GM06990 (cell line): ENCODE measurements at regions not wholly inside any gene's neighbourhood (a gene's known extent, or its start where the extent isn't known, plus 50 kb on each side); places are given as distances from the start of the nearest gene placed in this dataset.
A peak's percentile ranks its signal among the peaks of the same experiment; 100 is the strongest.

Experiments used
- DNase-seq: peaks from one replicate; pipeline ENCODE4 v3.0.0-alpha.2; 2011; ENCODE audit not compliant: insufficient read length; ENCODE audit errors: extremely low read depth
- H3K27me3 ChIP-seq: replicated peaks from 2 replicates; pipeline ENCODE4 v1.6.0; 2011; ENCODE audit warnings: low read length; ENCODE audit not compliant: control insufficient read depth, insufficient read depth
- H3K36me3 ChIP-seq: 2 replicates; pipeline ENCODE4 v1.5.1; 2011; ENCODE audit warnings: low read length; ENCODE audit not compliant: control insufficient read depth, insufficient read depth
- H3K4me3 ChIP-seq: replicated peaks from 2 replicates; pipeline ENCODE4 v1.5.1; 2011; ENCODE audit warnings: low read depth, mild to moderate bottlenecking, control low read depth, low read length
- TF ChIP-seq, protein P1 (sequence below): IDR thresholded peaks from 2 replicates; pipeline ENCODE4 v1.5.1; 2011; ENCODE audit warnings: low read length, control low read depth, mild to moderate bottlenecking, inconsistent platforms; ENCODE audit not compliant: insufficient read depth, poor library complexity, severe bottlenecking

DNA sequence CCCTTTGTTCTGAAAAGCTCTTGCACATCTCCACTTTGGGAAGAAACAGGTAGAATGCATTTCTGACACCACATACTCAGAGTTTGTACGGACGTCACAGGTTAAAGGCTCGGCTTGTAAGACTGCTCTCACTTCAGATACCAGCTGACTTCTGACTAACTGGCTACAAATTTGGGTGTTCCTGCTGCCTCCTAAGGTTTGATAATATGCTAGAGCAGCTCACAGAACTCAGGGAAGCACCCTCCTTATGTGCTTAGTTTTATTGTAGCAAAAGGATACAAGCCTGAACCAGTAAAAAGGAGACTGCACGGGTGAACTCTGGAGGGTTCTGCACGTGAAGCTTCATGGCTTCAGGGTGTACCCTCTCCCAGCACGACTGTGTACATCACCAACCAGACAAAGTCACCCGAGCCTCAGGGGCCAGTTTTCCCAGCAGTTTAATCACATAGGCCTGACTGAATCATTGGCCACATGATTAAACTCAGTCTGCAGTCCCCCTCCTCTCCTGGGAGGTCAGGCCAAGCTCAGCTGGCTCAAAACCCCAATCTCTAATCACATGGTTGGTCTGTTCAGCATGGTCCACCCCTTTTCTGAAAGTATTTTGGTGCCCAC, 749.5 kb upstream of the RAB6C start:
- DNase-seq: no peak
- H3K4me3 ChIP-seq: no peak overlapping the region
- TF ChIP-seq, protein P1, sequence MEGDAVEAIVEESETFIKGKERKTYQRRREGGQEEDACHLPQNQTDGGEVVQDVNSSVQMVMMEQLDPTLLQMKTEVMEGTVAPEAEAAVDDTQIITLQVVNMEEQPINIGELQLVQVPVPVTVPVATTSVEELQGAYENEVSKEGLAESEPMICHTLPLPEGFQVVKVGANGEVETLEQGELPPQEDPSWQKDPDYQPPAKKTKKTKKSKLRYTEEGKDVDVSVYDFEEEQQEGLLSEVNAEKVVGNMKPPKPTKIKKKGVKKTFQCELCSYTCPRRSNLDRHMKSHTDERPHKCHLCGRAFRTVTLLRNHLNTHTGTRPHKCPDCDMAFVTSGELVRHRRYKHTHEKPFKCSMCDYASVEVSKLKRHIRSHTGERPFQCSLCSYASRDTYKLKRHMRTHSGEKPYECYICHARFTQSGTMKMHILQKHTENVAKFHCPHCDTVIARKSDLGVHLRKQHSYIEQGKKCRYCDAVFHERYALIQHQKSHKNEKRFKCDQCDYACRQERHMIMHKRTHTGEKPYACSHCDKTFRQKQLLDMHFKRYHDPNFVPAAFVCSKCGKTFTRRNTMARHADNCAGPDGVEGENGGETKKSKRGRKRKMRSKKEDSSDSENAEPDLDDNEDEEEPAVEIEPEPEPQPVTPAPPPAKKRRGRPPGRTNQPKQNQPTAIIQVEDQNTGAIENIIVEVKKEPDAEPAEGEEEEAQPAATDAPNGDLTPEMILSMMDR: no peak
- no peaks in the 10 kb centered on the region for H3K36me3 ChIP-seq
- H3K27me3 ChIP-seq: no peaks in the 10 kb centered on the region

DNA sequence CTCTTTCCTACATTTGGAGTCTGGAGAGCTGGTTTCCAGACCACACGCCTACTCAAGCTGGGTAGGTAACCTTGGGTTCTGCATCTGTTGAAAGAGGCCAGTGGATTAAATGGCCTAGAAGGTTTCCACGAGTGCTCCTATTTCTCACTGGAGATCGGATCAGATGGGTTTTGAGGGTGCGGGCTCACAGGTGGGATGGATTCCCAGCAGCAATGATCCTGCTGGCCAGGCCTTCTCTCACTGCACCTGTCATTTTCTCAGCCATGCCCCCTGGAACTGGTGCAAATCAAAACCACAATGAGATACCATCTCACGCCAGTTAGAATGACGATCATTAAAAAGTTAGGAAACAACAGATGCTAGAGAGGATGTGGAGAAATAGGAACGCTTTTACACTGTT, 747.5 kb upstream of the RAB6C start:
- Histone ChIP-seq H3K27me3 (no peaks in the 10 kb centered on the region), H3K4me3 (no peak overlapping the region), H3K36me3 (no peaks in the 10 kb centered on the region)
- TF ChIP-seq, protein P1: no peak
- no peak for DNase-seq

DNA sequence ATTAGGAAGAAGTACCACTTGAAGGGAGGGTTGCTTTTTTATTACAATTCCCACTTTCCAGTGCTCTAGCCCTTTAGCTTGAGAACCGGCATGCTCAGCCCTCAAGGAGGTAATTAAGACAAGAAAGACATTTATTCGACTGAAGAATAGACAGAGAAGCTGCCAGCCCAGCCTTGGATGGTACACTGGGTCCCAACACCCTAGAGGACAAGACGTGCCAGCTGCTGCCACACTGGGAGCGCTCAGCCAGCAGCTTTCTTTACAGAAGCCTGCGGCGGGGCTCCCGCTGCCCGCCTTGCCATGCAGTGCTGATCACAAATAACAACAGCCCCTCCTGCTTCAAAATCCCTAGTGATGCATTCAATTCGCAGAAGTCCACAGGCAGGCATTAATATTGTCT, 746.3 kb upstream of the RAB6C start:
- Histone ChIP-seq H3K4me3 (no peak overlapping the region), H3K36me3 (no peaks in the 10 kb centered on the region), H3K27me3 (no peaks in the 10 kb centered on the region)
- TF ChIP-seq, protein P1: no peak
- no peak for DNase-seq

DNA sequence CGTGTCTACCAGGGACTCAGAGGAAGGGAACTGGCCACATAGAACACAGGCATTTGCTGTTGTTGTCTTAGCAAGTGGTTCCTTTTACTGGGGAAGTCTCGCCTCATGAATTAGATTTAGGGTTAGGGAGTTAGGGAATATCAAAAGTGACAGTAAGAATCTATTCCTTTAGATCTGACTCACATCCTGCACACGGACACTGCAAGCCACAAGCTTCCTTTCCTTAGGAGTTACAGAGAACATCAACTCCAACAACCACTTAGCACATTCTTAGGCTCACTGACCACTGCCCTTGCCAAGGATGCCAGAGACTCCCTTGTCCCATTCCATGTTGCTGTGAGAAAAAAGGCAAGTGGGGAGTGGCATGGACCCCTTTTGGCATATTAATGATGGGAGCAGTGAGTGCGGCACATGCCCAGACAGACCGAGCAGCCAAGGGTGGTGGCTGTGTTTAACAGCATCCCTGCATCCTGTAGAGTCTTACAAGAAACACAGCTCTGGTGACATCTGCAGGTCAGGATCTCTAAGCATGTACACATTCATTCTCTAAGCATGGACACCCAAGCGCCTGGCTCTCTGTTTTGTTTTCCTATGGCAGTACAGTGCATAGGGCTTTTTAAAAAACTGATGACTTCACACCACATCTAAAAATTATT, 745.6 kb upstream of the RAB6C start:
- DNase-seq: no peak
- H3K27me3 ChIP-seq: no peaks in the 10 kb centered on the region
- H3K36me3 ChIP-seq: no peaks in the 10 kb centered on the region
- H3K4me3 ChIP-seq: no peak overlapping the region
- TF ChIP-seq, protein P1: peak; percentile 31

DNA sequence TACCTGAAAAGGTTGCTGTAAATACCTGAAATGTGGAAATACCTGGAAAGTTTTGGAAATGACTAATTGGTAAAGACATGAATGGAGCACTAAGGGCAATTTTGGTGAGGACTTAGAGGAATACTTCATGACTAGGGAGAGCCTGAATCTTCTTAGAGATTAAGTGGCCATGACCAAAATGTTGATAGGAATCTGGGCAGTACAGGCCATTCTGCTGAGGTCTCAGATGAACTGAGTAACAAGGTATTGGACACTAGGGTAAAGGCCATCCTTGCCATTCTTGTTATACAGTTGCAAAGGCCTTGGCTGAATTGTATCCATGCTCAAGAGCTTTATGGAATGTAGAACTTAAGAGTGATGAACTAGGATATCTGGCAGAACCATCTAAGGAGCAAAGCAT, 742.9 kb upstream of the RAB6C start:
- no peaks in the 10 kb centered on the region for H3K27me3 ChIP-seq
- DNase-seq: no peak
- H3K36me3 ChIP-seq: no peaks in the 10 kb centered on the region
- TF ChIP-seq, protein P1: no peak
- H3K4me3 ChIP-seq: no peak overlapping the region
